SK-N-SH treated with all-trans-retinoic acid at 6 μM for 48 hours (cell line): ENCODE measurements at regions not wholly inside any gene's neighbourhood (a gene's known extent, or its start where the extent isn't known, plus 50 kb on each side); places are given as distances from the start of the nearest gene placed in this dataset.

ENCODE experiments used
- ATAC-seq: fragments of 200-7000 bp; cut with Tn5 transposase; 3 replicates; pipeline ENCODE4 v1.9.1; 2020; ENCODE audit warnings: mild to moderate bottlenecking, moderate library complexity
- ARNTL ChIP-seq: fragments of 450-650 bp; formaldehyde crosslinking; IDR thresholded peaks from 2 replicates; pipeline ENCODE4 v1.5.0; 2020; ENCODE audit warnings: low read depth, mild to moderate bottlenecking, moderate library complexity, borderline replicate concordance
- BACH2 ChIP-seq: fragments of 250-450 bp; sonication (Bioruptor Pico); IDR thresholded peaks from 2 replicates; pipeline ENCODE4 v1.9.0; 2021; ENCODE audit warnings: mild to moderate bottlenecking, borderline replicate concordance
- CSDC2 ChIP-seq: fragments of 250-450 bp; sonication (Bioruptor Pico); IDR thresholded peaks from 2 replicates; pipeline ENCODE4 v1.5.0; 2020; ENCODE audit warnings: mild to moderate bottlenecking, moderate library complexity
- ESRRG ChIP-seq: fragments of 250-450 bp; sonication (Bioruptor Pico); IDR thresholded peaks from 2 replicates; pipeline ENCODE4 v1.6.1; 2021; ENCODE audit warnings: mild to moderate bottlenecking
- GLIS3 ChIP-seq: fragments of 250-450 bp; sonication (Bioruptor Pico); IDR thresholded peaks from 2 replicates; pipeline ENCODE4 v1.5.0; 2020; ENCODE audit warnings: mild to moderate bottlenecking, moderate library complexity
- OSR1 ChIP-seq: fragments of 250-450 bp; sonication (Bioruptor Pico); IDR thresholded peaks from 2 replicates; pipeline ENCODE4 v1.8.0; 2022; ENCODE audit warnings: moderate library complexity, mild to moderate bottlenecking, inconsistent platforms
- PPARA ChIP-seq: fragments of 250-450 bp; sonication (Bioruptor Pico); IDR thresholded peaks from 2 replicates; pipeline ENCODE4 v1.5.0; 2020; ENCODE audit warnings: mild to moderate bottlenecking, borderline replicate concordance
- SNAI2 ChIP-seq: fragments of 250-450 bp; sonication (Bioruptor Pico); IDR thresholded peaks from 2 replicates; pipeline ENCODE4 v1.5.0; 2020; ENCODE audit warnings: mild to moderate bottlenecking, moderate library complexity
- TCF4 ChIP-seq: fragments of 250-450 bp; sonication (Bioruptor Pico); IDR thresholded peaks from 2 replicates; pipeline ENCODE4 v1.8.0; 2021; ENCODE audit warnings: mild to moderate bottlenecking, moderate library complexity, borderline replicate concordance
- TOX ChIP-seq: fragments of 250-450 bp; sonication (Bioruptor Pico); IDR thresholded peaks from 2 replicates; pipeline ENCODE4 v1.8.0; 2021; ENCODE audit warnings: mild to moderate bottlenecking, moderate library complexity, borderline replicate concordance
- ZC3H10 ChIP-seq: fragments of 250-450 bp; sonication (Bioruptor Pico); IDR thresholded peaks from 2 replicates; pipeline ENCODE4 v1.5.1; 2021; ENCODE audit warnings: mild to moderate bottlenecking, moderate library complexity
- ZFP3 ChIP-seq: fragments of 250-450 bp; sonication (Bioruptor Pico); IDR thresholded peaks from 2 replicates; pipeline ENCODE4 v1.5.0; 2020; ENCODE audit warnings: mild to moderate bottlenecking, moderate library complexity
- ZFP30 ChIP-seq: fragments of 450-650 bp; formaldehyde crosslinking; IDR thresholded peaks from 2 replicates; pipeline ENCODE4 v1.5.0; 2022; ENCODE audit warnings: mild to moderate bottlenecking, moderate library complexity
- ZNF565 ChIP-seq: fragments of 450-650 bp; formaldehyde crosslinking; conservative IDR thresholded peaks from 2 replicates; pipeline ENCODE4 v1.5.0; 2020; ENCODE audit warnings: low read depth, mild to moderate bottlenecking, moderate library complexity
- TF ChIP-seq, protein P1 (sequence below): fragments of 250-450 bp; sonication (Bioruptor Pico); IDR thresholded peaks from 2 replicates; pipeline ENCODE4 v1.5.0; 2020; ENCODE audit warnings: mild to moderate bottlenecking, moderate library complexity
- TF ChIP-seq, protein P2 (sequence below): fragments of 250-450 bp; sonication (Bioruptor Pico); IDR thresholded peaks from 2 replicates; pipeline ENCODE4 v1.5.1; 2020; ENCODE audit warnings: low read depth, mild to moderate bottlenecking, moderate library complexity
- TF ChIP-seq, protein P3 (sequence below): fragments of 250-450 bp; sonication (Bioruptor Pico); IDR thresholded peaks from 2 replicates; pipeline ENCODE4 v1.8.0; 2020; ENCODE audit warnings: mild to moderate bottlenecking, moderate library complexity, borderline replicate concordance
- TF ChIP-seq, protein P4 (sequence below): fragments of 250-450 bp; sonication (Bioruptor Pico); IDR thresholded peaks from 2 replicates; pipeline ENCODE4 v1.8.0; 2021; ENCODE audit warnings: low read depth, mild to moderate bottlenecking, moderate library complexity, borderline replicate concordance

DNA sequence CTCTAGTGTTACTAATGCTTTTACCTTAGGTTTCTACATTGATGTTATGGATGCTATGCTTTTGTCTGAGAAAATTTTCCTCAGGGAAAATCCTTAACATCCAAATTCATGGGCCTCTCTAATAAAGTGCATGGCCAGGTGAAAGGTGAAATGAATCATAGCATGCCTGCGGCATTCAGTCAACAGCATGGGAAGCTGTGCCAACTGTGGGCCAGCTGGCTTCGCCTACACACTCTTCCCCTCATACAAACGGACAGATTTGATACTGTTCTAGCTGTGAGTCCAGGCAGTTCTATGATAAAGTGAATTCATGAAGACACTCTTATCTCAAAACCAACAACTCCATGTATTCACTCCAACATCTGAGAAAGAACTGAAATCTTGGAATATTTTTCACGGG lies 374.1 kb downstream of the PLK2 start:
- TF ChIP-seq BACH2 (CRISPR knock-in tag): no peak
- TF ChIP-seq ESRRG (CRISPR knock-in tag): no peak
- TF ChIP-seq PPARA (CRISPR knock-in tag): no peak
- no peak for TF ChIP-seq TCF4 (CRISPR knock-in tag)
- TF ChIP-seq, protein P1, sequence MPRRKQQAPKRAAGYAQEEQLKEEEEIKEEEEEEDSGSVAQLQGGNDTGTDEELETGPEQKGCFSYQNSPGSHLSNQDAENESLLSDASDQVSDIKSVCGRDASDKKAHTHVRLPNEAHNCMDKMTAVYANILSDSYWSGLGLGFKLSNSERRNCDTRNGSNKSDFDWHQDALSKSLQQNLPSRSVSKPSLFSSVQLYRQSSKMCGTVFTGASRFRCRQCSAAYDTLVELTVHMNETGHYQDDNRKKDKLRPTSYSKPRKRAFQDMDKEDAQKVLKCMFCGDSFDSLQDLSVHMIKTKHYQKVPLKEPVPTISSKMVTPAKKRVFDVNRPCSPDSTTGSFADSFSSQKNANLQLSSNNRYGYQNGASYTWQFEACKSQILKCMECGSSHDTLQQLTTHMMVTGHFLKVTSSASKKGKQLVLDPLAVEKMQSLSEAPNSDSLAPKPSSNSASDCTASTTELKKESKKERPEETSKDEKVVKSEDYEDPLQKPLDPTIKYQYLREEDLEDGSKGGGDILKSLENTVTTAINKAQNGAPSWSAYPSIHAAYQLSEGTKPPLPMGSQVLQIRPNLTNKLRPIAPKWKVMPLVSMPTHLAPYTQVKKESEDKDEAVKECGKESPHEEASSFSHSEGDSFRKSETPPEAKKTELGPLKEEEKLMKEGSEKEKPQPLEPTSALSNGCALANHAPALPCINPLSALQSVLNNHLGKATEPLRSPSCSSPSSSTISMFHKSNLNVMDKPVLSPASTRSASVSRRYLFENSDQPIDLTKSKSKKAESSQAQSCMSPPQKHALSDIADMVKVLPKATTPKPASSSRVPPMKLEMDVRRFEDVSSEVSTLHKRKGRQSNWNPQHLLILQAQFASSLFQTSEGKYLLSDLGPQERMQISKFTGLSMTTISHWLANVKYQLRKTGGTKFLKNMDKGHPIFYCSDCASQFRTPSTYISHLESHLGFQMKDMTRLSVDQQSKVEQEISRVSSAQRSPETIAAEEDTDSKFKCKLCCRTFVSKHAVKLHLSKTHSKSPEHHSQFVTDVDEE (CRISPR knock-in tag): no peak
- TF ChIP-seq, protein P2, sequence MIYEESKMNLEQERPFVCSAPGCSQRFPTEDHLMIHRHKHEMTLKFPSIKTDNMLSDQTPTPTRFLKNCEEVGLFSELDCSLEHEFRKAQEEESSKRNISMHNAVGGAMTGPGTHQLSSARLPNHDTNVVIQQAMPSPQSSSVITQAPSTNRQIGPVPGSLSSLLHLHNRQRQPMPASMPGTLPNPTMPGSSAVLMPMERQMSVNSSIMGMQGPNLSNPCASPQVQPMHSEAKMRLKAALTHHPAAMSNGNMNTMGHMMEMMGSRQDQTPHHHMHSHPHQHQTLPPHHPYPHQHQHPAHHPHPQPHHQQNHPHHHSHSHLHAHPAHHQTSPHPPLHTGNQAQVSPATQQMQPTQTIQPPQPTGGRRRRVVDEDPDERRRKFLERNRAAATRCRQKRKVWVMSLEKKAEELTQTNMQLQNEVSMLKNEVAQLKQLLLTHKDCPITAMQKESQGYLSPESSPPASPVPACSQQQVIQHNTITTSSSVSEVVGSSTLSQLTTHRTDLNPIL: no peak
- no peak for TF ChIP-seq TOX (CRISPR knock-in tag)
- TF ChIP-seq, all 23 proteins: peak for 0
- ATAC-seq: no peak

DNA sequence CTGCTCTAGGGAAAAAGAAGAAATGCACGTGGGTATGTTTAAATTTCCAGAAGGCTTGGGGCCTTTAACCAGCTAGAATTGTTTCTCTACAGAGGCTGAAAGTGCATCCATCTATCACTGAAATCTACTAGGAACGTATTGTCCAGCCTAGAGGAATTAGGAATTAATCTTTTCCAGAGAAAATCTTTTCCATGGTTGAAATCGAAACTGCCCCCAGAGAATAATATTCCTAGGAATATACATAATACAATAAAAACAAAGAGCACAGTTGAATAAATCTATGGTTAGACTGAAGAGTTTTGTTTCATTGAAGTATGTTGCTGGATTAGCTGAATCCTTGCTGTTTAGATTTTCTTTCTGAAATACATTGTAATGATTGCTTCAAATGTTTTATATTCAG lies 378.5 kb downstream of the PLK2 start:
- TF ChIP-seq, protein P3, sequence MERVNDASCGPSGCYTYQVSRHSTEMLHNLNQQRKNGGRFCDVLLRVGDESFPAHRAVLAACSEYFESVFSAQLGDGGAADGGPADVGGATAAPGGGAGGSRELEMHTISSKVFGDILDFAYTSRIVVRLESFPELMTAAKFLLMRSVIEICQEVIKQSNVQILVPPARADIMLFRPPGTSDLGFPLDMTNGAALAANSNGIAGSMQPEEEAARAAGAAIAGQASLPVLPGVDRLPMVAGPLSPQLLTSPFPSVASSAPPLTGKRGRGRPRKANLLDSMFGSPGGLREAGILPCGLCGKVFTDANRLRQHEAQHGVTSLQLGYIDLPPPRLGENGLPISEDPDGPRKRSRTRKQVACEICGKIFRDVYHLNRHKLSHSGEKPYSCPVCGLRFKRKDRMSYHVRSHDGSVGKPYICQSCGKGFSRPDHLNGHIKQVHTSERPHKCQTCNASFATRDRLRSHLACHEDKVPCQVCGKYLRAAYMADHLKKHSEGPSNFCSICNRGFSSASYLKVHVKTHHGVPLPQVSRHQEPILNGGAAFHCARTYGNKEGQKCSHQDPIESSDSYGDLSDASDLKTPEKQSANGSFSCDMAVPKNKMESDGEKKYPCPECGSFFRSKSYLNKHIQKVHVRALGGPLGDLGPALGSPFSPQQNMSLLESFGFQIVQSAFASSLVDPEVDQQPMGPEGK (CRISPR knock-in tag): no peak
- TF ChIP-seq PPARA (CRISPR knock-in tag) (no peak), ZNF565 (CRISPR knock-in tag) (no peak), BACH2 (CRISPR knock-in tag) (no peak), ZFP3 (CRISPR knock-in tag) (no peak), TOX (CRISPR knock-in tag) (no peak)
- TF ChIP-seq, protein P4, sequence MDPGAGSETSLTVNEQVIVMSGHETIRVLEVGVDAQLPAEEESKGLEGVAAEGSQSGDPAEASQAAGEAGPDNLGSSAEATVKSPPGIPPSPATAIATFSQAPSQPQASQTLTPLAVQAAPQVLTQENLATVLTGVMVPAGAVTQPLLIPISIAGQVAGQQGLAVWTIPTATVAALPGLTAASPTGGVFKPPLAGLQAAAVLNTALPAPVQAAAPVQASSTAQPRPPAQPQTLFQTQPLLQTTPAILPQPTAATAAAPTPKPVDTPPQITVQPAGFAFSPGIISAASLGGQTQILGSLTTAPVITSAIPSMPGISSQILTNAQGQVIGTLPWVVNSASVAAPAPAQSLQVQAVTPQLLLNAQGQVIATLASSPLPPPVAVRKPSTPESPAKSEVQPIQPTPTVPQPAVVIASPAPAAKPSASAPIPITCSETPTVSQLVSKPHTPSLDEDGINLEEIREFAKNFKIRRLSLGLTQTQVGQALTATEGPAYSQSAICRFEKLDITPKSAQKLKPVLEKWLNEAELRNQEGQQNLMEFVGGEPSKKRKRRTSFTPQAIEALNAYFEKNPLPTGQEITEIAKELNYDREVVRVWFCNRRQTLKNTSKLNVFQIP: no peak
- TF ChIP-seq, all 23 proteins: peak for 0
- no peak for ATAC-seq

DNA sequence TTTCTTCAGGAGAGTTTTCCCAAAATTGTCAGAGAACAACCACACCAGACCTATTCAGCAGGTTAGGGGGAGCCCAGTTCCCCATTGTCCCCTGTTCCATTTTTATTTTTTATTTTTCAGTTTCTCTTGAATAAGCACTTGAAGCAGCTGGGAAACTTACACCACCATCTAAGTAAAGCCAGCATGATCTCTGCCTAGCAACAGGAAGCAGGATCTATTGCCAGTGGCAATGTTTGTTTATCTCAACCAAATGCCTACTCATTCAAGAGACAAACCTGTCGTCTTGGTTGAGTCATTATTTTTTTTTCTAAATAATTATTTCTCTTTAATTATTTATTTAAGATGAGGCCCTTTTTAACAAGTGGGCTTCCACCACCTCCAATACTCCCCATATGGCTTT lies 379.3 kb downstream of the PLK2 start:
- no peak for TF ChIP-seq GLIS3 (CRISPR knock-in tag)
- no peak for TF ChIP-seq ARNTL
- TF ChIP-seq, protein P4: no peak
- TF ChIP-seq PPARA (CRISPR knock-in tag): no peak
- TF ChIP-seq, protein P2: no peak
- TF ChIP-seq ZFP30: no peak
- TF ChIP-seq TOX (CRISPR knock-in tag): no peak
- TF ChIP-seq TCF4 (CRISPR knock-in tag): no peak
- TF ChIP-seq, all 23 proteins: peak for 0
- no peak for ATAC-seq

DNA sequence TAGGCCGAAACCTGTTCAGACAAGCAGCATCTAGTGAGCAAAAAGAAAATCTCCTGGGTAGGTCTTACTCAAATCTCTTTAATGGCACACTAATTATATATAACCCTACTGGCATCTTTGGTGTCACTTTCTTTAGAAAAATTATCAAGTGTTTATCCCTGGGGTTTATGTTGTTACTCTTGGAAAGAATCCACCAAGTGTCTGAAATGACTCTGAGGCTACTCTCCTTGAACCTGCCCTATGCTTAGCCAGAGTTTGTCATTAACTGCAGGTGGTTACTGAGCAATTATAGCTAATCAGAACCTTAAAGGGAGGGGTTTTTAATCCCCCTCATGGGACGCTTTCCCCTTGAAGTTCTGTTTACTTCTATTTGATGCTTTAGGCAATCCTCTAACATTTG lies 381.9 kb downstream of the PLK2 start:
- no peak for ATAC-seq
- TF ChIP-seq BACH2 (CRISPR knock-in tag) (no peak), PPARA (CRISPR knock-in tag) (no peak), ZFP3 (CRISPR knock-in tag) (no peak), ARNTL (no peak), ZC3H10 (CRISPR knock-in tag) (no peak), GLIS3 (CRISPR knock-in tag) (no peak), ZFP30 (no peak), CSDC2 (CRISPR knock-in tag) (no peak), OSR1 (no peak), TOX (CRISPR knock-in tag) (no peak), TCF4 (CRISPR knock-in tag) (no peak), SNAI2 (CRISPR knock-in tag) (no peak)
- TF ChIP-seq, protein P1 (CRISPR knock-in tag): no peak
- TF ChIP-seq, protein P3 (CRISPR knock-in tag): no peak
